ENCODE measurements at regions not wholly inside any gene's neighbourhood (a gene's known extent, or its start where the extent isn't known, plus 50 kb on each side); places are given as distances from the start of the nearest gene placed in this dataset.

- POLR2A ChIA-PET, result no interaction called here
- TF ChIP-seq POLR2AphosphoS5 (IDR thresholded peaks at IDR 0.05; ENCODE audit: low read depth, low read length), result no peak
- TF ChIP-seq REST (IDR thresholded peaks at IDR 0.05; ENCODE audit: insufficient read depth in 1 of 2, low read depth in 2 of 2, low read length in 1 of 2), result no peak
- TF ChIP-seq SIN3A (IDR thresholded peaks at IDR 0.05; ENCODE audit: borderline replicate concordance, insufficient read depth, low read depth, low read length), result no peak
- TF ChIP-seq TCF7L2 (IDR thresholded peaks at IDR 0.05; ENCODE audit: low read depth, low read length), result no peak
- no peak for TF ChIP-seq CTCF (IDR thresholded peaks at IDR 0.05)
- BruUV-seq (replicated peaks), result no TSS peak
- DNase-seq (ENCODE audit: low read depth, low spot score) (no peak), ATAC-seq (no peak)
- Histone ChIP-seq H3K27me3 (ENCODE audit: control insufficient read depth, insufficient read depth, low read length) (no peaks in the 10 kb centered on the region; the same call in 1 of the 2 replicates), H3K9me3 (ENCODE audit: control insufficient read depth, insufficient read depth, low read depth, low read length) (no peaks in the 10 kb centered on the region), H3K36me3 (ENCODE audit: control insufficient read depth, insufficient read depth, low read length) (no peaks in the 10 kb centered on the region; the same call in 1 of the 2 replicates), H3K4me3 (ENCODE audit: low read depth in 2 of 2, low read length in 2 of 2) (no peak overlapping the region), H3K4me1 (ENCODE audit: control insufficient read depth, insufficient read depth, low read length) (no peaks in the 10 kb centered on the region), H3K27ac (ENCODE audit: low read length) (no peak overlapping the region)
- intact Hi-C loops (cut with micrococcal nuclease; ENCODE audit: unreplicated experiment), result no loop called here
- CTCF ChIA-PET, result no interaction called here
- in situ Hi-C loops (cut with HindIII; ENCODE audit: low pct_unique_long_range_greater_than_20kb, low sequenced_read_pairs), result no loop called here
These were observed 266.6 kb downstream of the MEX3B start for GRCh38 chr15:81779181-81779580.

GRCh38 chr15:81777546-81777945, 268.3 kb downstream of the MEX3B start:
- no peaks in the 10 kb centered on the region; the same call in 1 of the 2 replicates for H3K27me3 ChIP-seq (ENCODE audit: control insufficient read depth, insufficient read depth, low read length)
- no peak overlapping the region for H3K27ac ChIP-seq (ENCODE audit: low read length)
- no TSS peak for BruUV-seq (replicated peaks)
- TF ChIP-seq REST (IDR thresholded peaks at IDR 0.05; ENCODE audit: insufficient read depth in 1 of 2, low read depth in 2 of 2, low read length in 1 of 2), result no peak
- no peak for TF ChIP-seq CTCF (IDR thresholded peaks at IDR 0.05)
- TF ChIP-seq TCF7L2 (IDR thresholded peaks at IDR 0.05; ENCODE audit: low read depth, low read length), result no peak
- no peak for TF ChIP-seq POLR2AphosphoS5 (IDR thresholded peaks at IDR 0.05; ENCODE audit: low read depth, low read length)
- TF ChIP-seq SIN3A (IDR thresholded peaks at IDR 0.05; ENCODE audit: borderline replicate concordance, insufficient read depth, low read depth, low read length), result no peak
- H3K4me3 ChIP-seq (ENCODE audit: low read depth in 2 of 2, low read length in 2 of 2), result no peak overlapping the region
- intact Hi-C loops (cut with micrococcal nuclease; ENCODE audit: unreplicated experiment) (no loop called here), in situ Hi-C loops (cut with HindIII; ENCODE audit: low pct_unique_long_range_greater_than_20kb, low sequenced_read_pairs) (no loop called here)
- no peak for DNase-seq (ENCODE audit: low read depth, low spot score)
- H3K36me3 ChIP-seq (ENCODE audit: control insufficient read depth, insufficient read depth, low read length), result no peaks in the 10 kb centered on the region; the same call in 1 of the 2 replicates
- ChIA-PET CTCF (no interaction called here), POLR2A (no interaction called here)
- ATAC-seq, result no peak
- no peaks in the 10 kb centered on the region for H3K4me1 ChIP-seq (ENCODE audit: control insufficient read depth, insufficient read depth, low read length)
- no peaks in the 10 kb centered on the region for H3K9me3 ChIP-seq (ENCODE audit: control insufficient read depth, insufficient read depth, low read depth, low read length)
